ENCODE measurements at regions not wholly inside any gene's neighbourhood (a gene's known extent, or its start where the extent isn't known, plus 50 kb on each side); places are given as distances from the start of the nearest gene placed in this dataset.

GRCh38 chrX:34338046-34338445, 205.9 kb upstream of the FAM47A start:
- TF ChIP-seq POLR2A (IDR thresholded peaks at IDR 0.05; ENCODE audit: low read depth, low read length) (no peak), TAF1 (IDR thresholded peaks at IDR 0.05; ENCODE audit: borderline replicate concordance, low read depth, low read length) (no peak), POLR2AphosphoS5 (IDR thresholded peaks at IDR 0.05; ENCODE audit: low read depth, low read length) (no peak)
